Stimulated activated CD4-positive, alpha-beta T cell treated with anti-CD3 and anti-CD28 coated beads, Interleukin-1b, Interleukin-23, amount 100 ng/mL, for 1 hour (primary cell): ENCODE measurements at regions not wholly inside any gene's neighbourhood (a gene's known extent, or its start where the extent isn't known, plus 50 kb on each side); places are given as distances from the start of the nearest gene placed in this dataset.
"Not testable (repeated sequence)": the region's sequence is repeated elsewhere in the genome, so short reads cannot be mapped to it uniquely, and the experiment has no call there.

Experiments
- DNase-seq, 2 donors: peaks; one replicate each; pipeline ENCODE4 v3.0.0-alpha.2; 2020; ENCODE audit warnings: low read depth in 2 of 2

DNA sequence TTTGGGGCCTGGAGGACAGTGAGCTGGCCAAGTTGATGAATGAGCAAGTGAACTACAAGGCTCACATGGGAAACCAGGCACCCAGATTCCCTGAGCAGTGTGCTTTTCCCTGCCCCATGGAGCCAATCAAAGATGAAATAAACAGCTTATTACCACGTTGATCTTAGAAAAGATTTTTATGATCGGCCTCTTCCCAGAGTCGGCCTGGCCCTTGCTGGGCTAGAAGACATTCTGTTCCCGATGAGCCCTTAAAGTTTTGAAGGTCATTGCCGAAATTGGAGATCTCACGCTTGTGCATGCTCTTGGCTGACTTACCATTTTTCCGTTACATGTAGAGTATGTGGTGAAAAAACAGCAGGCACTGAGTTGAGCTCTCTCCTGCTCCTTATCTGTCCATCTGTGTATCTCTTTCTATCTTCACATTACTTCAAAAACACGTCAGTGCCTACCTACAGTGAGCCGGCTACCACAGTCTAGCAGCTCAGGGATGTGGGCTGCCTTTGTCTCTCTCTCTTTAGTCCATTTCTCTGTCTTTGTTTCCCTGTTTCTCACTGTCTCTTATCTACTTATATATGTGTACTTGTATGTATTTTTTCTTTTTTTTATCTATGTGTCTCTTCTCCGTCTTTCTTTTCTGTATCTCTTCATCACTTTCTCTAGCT lies 248.8 kb upstream of the USP24 start:
- DNase-seq: no peak

DNA sequence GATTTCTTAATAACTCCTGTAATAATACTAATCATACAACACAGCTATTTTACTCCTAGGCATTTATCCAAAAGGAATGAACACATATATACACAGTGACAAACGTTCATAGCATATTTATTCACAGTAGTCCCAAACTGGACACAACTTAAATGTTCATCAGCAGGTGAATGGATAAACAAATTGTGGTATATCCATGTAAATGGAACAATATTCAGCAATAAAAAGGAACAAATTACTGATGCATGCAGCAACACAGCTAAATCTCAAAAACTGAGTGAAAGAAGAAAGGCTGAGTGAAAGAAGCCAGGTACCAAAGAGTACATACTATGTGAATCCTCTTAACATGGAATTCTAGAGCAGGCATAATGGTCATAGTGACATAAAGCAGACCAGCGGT lies 242.7 kb upstream of the USP24 start:
- no peak for DNase-seq

DNA sequence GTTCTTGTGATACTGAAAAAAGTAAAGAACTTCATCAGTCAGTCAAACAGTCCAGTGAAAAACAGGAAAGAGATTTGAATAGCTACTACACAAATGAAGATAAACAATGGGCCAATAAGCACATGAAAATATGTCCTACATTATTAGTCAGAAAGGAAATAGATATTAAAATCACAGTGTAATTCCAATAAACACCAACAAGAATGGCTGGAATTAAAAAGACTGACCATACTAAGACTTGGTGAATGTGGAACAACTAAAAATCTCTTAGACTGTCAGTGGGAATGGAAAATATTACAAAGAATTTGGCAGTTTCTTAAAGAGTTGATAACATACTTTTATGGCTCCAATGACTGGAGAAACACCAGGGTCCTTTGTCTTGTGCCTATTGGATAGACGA lies 241.8 kb upstream of the USP24 start:
- no peak for DNase-seq

DNA sequence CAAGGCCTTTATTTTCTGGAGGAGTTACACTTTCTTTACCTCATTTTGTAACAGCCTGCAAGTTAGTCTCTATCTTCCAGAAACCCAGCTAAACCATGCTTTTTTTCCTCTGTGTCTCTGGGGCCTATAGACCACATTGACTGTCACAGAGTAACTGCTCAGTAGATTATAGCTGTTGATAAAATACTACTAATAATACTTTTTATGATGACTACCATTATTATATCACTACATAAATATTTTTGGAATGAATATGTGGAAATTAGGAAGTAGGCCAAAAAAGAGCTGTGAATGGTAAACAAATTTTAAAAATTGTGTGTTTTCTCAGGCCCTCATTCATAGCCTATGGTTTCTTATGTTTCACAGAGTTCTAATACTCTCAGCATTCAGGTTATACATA lies 233.1 kb upstream of the USP24 start:
- no peak for DNase-seq

DNA sequence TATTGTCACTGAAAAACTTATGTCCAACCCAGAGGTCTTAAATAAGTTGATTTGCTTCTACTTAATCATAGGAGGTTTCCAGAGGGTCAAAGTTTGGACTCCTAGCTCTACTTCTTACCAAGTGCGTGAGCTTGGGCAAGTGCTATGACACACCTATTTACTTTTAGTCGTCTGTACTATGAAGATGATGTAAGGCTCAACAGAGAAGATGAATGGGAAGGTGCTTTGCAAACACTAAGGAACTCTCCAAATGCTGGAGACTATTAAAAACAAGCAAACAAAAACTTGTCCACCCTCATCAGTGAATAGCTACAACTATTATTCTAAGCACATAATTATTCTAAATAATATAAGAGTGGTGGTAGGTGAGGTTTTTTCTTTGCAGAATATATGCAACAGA lies 232.3 kb upstream of the USP24 start:
- no peak for DNase-seq

DNA sequence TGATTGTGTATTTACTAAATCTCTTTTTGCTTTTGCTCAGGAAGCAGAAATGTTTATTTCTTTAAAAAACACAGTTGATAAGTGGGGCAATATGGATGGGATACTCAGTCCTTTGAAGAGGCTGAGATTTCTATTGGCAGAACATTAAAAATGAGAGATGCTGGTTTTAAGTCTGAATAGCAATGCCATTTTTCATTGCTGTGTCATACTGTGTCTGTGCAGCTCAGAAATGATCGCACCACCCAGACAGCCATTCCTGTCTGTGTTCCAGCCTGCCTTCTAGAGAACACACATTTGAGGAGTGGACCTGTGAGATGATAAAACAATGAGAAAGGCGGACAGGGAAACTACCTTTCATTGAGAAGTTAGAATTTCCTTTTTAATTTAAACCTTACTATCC lies 231.2 kb upstream of the USP24 start:
- DNase-seq: no peak

DNA sequence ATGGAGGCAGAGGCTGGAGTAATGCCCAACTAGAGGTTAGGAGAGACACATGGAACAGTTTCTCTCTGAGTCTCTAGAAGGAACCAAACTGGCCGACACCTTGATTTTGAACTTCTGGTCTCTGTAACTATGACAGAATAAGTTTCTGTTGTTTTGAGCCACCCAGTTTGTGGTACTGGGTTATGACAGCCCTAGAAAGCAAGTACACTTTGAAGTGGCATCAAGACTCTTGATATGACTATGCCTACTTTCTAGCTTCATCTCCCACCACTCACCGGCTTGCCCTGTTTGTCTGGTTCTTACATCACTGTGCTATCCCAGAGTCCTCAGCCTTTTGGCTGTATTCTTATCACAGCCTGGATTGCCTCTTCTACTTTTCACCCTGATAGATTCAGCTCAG lies 230.3 kb upstream of the USP24 start:
- DNase-seq: no peak

DNA sequence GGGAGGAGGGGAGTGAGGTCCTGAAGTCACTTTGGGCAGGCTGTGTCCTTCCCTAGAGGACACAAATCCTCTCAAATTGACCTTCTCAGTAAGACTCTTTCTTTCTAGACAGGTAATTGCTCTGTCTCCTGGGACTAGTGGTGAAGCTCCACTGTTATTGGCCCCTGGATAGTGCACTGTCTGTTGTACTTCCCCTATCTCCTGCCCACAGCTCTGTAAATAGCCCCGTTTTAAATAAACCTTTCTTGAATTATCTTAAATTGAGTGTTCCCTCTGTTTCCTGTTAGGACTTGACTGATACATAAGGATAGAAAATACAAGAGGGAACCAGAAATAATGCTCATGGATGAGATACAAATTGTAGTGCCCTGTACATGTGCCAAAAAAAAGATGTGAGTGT lies 229.5 kb upstream of the USP24 start:
- no peak for DNase-seq

DNA sequence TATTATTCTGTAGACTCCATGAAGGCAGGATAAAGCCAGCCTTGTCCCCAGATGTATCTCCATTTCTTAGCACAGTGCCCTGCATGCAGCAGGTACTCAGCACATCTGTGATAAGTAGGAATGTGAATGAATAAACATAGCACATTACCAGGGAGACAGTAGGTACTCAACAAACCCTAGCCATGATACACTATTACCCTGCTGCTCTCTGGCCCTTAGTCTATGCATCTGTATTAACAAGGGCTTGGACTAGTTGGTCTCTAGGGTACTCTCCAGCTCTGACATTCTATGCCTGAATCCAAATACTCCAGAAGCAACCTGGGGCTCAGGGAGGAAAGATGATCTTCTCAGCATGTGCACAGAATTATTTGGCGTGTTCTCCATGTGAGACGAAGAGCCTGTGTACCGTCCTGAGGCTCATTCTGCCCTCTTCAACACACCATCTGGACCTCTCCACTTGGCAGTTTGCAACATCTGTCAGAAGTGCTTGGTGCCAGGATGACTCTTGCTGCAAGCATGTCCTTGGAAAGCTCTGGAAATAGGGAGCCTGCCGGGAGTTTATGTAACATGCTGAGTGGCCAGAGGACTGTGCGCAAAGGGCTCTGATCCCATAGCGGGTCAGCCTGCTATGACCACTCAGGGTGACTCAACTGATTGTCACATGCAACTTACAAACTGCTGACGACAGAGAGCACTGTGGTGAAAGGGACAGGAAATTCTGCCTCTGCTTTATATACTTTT lies 228.2 kb upstream of the USP24 start:
- no peak for DNase-seq

DNA sequence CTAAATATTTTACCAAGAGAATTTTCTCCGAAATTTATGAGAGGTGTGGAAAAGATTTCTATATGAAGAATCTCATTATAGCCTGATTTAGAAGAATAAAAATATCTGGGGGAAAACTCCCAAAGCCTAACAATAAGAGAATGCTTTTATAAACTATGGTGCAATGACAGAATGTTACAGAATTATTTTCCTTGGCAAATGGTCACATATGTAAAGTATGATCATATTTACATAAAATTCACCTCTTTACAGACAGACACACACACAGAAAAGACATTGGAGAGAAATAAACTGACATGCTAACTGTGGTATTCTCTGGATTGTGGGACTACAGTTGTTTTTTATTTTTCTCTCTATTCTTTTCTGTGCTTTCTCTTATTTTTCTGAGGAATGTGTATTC lies 226.3 kb upstream of the USP24 start:
- DNase-seq: no peak

DNA sequence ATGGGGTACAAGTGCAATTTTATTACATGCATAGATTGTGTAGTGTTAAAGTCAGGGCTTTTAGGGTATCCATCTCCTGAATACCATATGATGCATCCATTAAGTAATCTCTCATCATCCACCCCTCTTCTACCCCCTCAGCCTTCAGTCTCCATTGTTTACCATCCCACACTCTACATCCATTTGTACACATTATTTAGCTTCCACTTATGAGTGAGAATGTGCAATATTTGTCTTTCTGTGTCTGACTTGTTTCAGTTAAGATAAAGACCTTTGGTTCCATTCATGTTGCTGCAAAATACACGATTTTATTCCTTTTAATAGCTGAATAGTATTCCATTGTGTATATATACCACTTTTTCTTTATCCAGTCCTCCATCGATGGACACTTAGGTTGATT lies 222.5 kb upstream of the USP24 start:
- DNase-seq: no peak

DNA sequence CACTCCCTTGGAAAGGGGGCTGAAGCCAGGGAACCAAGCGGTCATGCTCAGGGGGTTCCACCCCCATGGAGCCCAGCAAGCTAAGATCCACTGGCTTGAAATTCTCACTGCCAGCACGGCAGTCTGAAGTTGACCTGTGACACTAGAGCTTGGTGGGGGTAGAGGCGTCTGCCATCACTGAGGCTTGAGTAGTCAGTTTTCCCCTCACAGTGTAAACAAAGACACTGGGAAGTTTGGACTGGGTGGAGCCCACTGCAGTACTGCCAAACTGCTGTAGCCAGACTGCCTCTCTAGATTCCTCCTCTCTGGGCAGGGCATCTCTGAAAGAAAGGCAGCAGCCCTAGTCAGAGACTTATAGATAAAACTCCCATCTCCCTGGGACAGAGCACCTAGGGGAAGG lies 215.6 kb upstream of the USP24 start:
- not testable (repeated sequence) for DNase-seq

DNA sequence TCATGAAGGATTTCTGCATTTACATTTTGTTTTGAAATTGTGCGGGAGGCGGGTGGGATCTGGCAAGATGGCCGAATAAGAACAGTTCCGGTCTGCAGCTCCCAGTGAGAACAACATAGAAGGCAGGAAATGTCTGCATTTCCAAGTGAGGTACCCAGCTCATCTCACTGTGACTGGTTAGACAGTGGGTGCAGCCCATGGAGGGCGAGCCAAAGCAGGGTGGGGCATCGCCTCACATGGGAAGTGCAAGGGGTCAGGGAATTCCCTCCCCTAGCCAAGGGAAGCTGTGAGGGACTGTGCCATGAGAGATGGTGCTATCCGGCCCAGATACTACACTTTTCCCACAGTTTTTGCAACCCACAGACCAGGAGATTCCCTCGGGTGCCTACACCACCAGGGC lies 215.0 kb upstream of the USP24 start:
- DNase-seq: not testable (repeated sequence)

DNA sequence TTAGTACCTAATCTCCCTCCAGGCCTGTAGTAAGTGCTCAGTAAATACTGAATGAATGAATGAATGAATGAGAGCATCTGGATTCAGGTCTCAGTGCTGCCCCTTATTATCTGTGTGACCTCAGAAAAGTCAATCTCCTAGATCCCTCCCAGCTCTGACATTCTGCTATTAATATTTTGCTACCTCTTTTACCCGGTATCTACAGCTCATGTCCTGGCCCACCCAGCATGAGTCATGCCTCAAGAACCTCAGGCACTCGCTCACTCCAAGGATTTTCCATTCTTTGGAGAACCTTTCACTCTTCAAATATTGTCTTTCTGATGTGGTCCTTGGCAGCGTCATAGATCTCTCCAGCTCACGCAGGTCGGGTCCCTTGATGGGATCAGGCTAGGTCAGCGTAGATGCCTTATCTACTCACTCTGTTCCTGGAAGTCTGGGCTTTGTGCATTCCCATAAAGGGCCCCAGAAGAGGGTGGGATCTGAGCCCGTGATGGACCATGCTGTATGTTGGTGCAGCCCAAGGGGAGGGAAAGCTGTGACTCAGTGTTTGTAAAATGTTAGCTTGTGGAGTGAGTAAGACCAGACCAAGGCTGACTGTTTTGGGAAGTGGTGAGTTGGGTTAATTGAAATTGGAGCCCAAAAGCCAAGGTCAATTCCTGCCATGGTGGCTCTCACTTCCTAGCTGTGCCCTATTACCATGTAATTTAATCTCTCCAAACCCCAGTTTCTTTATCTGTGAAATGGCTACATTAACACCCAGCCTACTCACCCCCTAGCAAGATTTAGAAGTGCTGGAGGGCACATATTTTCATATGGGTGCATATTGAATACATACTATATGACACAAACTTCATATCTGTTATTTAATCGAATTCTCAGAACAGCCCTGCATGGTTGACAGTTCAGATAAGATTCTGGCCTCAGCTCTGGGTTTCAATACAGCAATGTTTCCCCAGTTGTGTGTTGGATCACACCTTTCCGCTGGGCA lies 214.1 kb upstream of the USP24 start:
- no peak for DNase-seq

DNA sequence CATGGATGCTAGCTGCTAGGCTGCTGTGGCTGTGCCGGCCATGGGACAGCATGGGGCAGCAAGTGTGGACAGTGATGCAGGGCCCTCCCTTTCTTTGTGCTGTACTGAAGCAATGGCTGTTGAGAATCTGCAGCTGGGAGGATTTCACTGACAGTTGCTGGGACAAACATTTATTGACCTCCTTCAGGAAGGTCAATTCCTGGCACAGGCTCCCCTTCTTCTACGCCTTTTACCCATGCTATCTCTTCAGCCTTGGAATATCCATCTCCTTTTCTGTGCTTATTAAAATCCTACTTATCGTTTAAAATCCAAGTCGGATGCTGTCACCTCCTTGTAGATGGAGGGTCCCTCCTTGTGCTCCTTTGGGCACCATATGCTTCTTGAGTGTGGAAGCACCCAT lies 213.1 kb upstream of the USP24 start:
- no peak for DNase-seq

DNA sequence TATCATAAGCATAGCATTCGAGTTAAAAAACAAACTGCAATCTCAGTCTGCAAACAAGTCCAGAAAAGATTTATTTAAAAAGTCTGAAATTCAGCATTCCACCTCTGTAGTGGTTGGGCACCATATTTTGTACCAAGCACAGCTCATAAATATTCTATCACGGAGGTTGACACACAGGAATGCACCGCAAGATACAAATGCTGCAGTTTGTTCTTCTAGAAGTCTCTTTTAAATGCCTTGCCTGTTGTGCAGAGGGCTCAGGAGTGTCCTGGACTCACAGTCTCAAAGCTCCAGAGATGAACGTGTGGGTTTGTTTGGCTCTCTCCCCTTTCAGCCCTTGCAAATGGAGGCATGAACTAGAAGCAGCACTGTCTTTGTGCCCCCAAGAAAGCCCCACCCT lies 212.4 kb upstream of the USP24 start:
- no peak for DNase-seq

DNA sequence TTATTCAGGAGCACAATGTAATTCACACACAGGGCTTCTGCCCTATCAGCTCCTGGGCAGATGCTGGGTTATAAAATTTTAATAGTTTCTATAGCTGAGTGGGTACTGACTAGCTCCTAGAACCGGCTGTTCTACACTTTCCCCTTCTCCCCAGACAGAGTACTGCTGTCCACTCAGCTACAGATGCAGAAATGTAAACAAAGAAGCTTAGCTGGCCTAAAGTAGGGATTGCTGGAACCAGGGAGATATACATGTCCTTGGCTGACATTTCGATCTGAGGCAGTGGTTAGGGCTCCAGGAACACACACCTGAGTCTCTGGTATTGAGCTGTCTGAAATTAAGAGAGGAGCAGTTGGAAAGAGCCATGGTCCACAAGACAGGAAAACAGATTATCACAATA lies 211.5 kb upstream of the USP24 start:
- no peak for DNase-seq

DNA sequence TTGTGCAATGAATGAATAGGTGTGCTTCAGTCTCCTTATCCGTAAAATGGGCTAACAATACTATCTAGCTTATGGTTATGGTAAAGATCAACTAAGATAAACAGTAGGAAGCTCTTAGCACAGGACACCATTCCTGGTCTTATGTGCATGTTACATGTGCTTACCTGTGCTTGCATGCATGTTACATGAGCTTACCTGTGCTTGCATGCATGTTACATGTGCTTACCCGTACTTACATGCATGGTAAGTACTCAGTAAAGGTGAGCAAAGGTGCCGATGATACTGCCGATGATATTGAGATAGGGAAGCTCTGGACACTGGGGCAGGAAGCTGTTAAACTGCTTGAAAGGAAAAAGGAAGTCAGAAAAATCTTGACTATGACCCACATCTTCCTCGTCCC lies 211.0 kb upstream of the USP24 start:
- DNase-seq: no peak

DNA sequence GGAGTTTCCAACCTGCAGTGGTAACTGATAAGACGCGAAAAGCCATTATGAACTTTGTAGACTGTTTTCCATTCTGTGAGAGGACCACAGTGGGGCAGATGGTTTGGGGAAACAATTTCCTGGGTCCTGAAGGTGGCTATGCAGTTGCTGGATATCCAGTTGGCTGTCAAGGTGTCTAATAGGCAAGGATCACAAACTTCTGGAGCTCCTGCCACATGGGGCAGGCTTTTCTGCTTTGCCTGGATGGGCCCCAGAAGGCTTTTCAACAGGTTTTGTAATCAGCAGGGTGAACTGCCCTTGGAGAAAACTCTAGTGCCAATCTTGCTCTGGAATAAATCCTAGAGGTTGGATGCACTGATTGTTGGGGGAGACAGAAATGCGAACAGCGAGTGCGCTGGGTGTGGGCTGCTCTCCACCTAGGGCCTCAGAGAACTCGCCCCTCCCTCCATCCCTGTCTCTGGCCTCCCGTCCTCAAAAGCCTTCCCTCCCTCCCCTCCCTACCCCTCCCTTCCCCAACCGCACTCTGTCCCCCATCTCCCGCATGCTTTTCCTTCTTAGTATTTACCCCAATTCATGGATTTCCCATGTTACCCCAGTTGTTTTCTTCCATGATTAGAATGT lies 210.3 kb upstream of the USP24 start:
- no peak for DNase-seq

DNA sequence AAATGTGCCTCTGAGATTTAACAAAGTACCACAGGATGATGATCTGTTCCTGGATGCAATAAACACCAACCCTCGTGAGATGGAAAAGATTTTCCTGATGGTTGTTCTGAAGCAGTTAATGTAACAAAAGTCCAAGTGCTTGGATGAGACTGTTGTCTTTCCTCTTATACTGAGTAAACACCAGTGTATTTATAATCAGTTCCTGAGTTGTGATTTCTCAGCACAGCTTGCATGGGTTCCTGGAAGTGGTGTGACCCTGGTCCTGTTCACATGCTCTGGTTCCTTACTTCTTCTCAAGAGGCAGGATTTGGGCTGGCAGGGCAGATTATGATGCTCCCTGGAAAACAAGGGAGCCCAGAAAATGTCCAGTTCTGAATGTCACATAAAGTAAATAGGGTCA lies 208.2 kb upstream of the USP24 start:
- no peak for DNase-seq

DNA sequence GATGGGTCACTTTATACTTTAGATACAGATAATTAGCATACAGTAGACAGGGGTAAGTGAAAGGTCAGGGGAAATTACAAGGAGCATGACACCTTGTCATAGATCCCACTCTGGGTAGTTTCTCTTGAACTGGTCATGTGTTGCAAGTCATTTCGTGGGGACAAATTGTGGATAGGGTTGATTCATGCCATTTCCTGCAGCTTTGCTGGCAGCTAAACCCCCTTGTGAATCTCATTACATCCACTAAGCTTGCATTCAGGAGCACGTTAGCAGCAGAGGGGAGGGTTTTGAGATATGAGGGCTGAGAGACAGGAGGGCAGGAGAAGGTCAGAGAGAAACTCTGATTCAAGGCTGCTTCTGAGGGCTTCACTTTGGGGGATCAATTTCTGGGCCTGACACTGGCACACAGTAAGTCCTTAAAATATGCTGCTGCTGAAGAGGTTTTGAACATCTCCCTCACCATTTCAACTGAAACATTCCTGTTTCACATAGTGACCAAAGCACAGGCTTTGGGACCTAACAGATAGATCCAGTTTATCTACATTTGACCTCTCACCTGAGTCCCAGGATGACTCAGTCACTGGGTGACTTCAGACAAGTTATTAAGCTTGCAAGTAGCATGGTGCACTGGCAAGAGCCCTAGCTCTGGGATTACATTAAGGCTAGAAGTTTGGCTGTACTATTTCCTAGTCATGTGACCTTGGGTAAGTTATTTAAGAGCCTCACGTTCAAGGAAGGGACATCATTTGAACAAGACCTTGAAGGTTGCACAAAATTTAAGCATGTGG lies 206.0 kb upstream of the USP24 start:
- no peak for DNase-seq
